IPS-NIHi11 (cell line): ENCODE measurements at regions not wholly inside any gene's neighbourhood (a gene's known extent, or its start where the extent isn't known, plus 50 kb on each side); places are given as distances from the start of the nearest gene placed in this dataset.

Source experiments
- DNase-seq: peaks from one replicate; pipeline ENCODE4 v3.0.0; 2012; ENCODE audit warnings: mixed read lengths, low spot score

- DNase-seq: no peak
Measured at GRCh38 chr4:15232366-15233263, 195.2 kb upstream of the C1QTNF7 start.

GRCh38 chr4:15233264-15233597, 194.6 kb upstream of the C1QTNF7 start:
- no peak for DNase-seq

GRCh38 chr4:15233626-15234025, 194.2 kb upstream of the C1QTNF7 start:
- DNase-seq: no peak

GRCh38 chr4:15234116-15234855, 193.5 kb upstream of the C1QTNF7 start:
- no peak for DNase-seq

GRCh38 chr4:15234856-15235126, 193.0 kb upstream of the C1QTNF7 start:
- no peak for DNase-seq

GRCh38 chr4:15235135-15235534, 192.7 kb upstream of the C1QTNF7 start:
- no peak for DNase-seq

- DNase-seq: no peak
Measured at GRCh38 chr4:15237648-15238230, 190.1 kb upstream of the C1QTNF7 start.

- DNase-seq: peak; percentile 71
Measured at GRCh38 chr4:15238720-15239119, 189.1 kb upstream of the C1QTNF7 start.

GRCh38 chr4:15239866-15240265, 188.0 kb upstream of the C1QTNF7 start:
- no peak for DNase-seq

GRCh38 chr4:15240764-15241163, 187.1 kb upstream of the C1QTNF7 start:
- no peak for DNase-seq

- DNase-seq: no peak
Measured at GRCh38 chr4:15242021-15242420, 185.8 kb upstream of the C1QTNF7 start.

- DNase-seq: no peak
Measured at GRCh38 chr4:15244354-15244753, 183.5 kb upstream of the C1QTNF7 start.

- no peak for DNase-seq
Measured at GRCh38 chr4:15245006-15245530, 182.8 kb upstream of the C1QTNF7 start.

GRCh38 chr4:15250021-15250441, 177.8 kb upstream of the C1QTNF7 start:
- no peak for DNase-seq

- no peak for DNase-seq
Measured at GRCh38 chr4:15253349-15253748, 174.5 kb upstream of the C1QTNF7 start.

GRCh38 chr4:15254236-15254880, 173.5 kb upstream of the C1QTNF7 start:
- no peak for DNase-seq

- DNase-seq: no peak
Measured at GRCh38 chr4:15255537-15255936, 172.3 kb upstream of the C1QTNF7 start.

GRCh38 chr4:15260758-15261157, 167.1 kb upstream of the C1QTNF7 start:
- DNase-seq: no peak

GRCh38 chr4:15262396-15262795, 165.4 kb upstream of the C1QTNF7 start:
- no peak for DNase-seq

GRCh38 chr4:15270201-15270600, 157.6 kb upstream of the C1QTNF7 start:
- DNase-seq: no peak

GRCh38 chr4:15286041-15286440, 141.8 kb upstream of the C1QTNF7 start:
- no peak for DNase-seq

- DNase-seq: no peak
Measured at GRCh38 chr4:15291122-15291521, 136.7 kb upstream of the C1QTNF7 start.

GRCh38 chr4:15293711-15294110, 134.1 kb upstream of the C1QTNF7 start:
- no peak for DNase-seq
